Endothelial cell of umbilical vein (primary cell): ENCODE measurements at regions not wholly inside any gene's neighbourhood (a gene's known extent, or its start where the extent isn't known, plus 50 kb on each side); places are given as distances from the start of the nearest gene placed in this dataset.

Source experiments
- BruUV-seq: library from RNA; stranded (reverse); fragments of 400-500 nt; replicated peaks from 2 replicates; lab custom pipeline; 2021; lab: Mats Ljungman, UMichigan
- CTCF ChIA-PET: fragments of 300-600, 350-600 bp; sonication (Branson Sonifier 250); formaldehyde crosslinking; loops from one replicate; lab custom pipeline; 2021; ENCODE audit warnings: antibody characterized with exemption, inconsistent platforms; lab: Charles Lee
- POLR2A ChIA-PET: fragments of 300-600, 350-600 bp; sonication (Branson Sonifier 250); formaldehyde crosslinking; loops from one replicate; lab custom pipeline; 2021; ENCODE audit warnings: antibody characterized with exemption, inconsistent platforms; lab: Charles Lee
- DNase-seq: peaks from one replicate; pipeline ENCODE4 v3.0.0-alpha.2; 2011; ENCODE audit warnings: low read depth, low spot score
- FAIRE-seq: peaks from 2 replicates; lab custom pipeline; 2011; peaks lifted over from hg19 to GRCh38; lab: Jason Lieb, UNC
- H2AFZ ChIP-seq: 2 replicates; pipeline ENCODE4 v1.6.0; 2012; ENCODE audit warnings: low read depth, low read length, control low read depth, inconsistent platforms
- H3K27ac ChIP-seq: 2 replicates; pipeline ENCODE4 v1.5.1; 2011; ENCODE audit warnings: low read depth, mild to moderate bottlenecking, control low read depth, low read length, moderate library complexity; ENCODE audit not compliant: insufficient read depth
- H3K27me3 ChIP-seq, 2 experiments: 2 replicates each; pipeline versions ENCODE4 v1.6.0 to v1.6.1; 2011; ENCODE audit warnings: low read length in 2 of 2, mixed read lengths in 1 of 2; ENCODE audit not compliant: control insufficient read depth in 2 of 2, insufficient read depth in 2 of 2
- H3K36me3 ChIP-seq, 2 experiments: 2 replicates in 1 of 2; 3 replicates in 1 of 2; pipeline ENCODE4 v1.5.1; 2011; ENCODE audit warnings: low read length in 2 of 2, mild to moderate bottlenecking in 1 of 2, moderate library complexity in 1 of 2; ENCODE audit not compliant: control insufficient read depth in 2 of 2, insufficient read depth in 2 of 2; ENCODE audit errors: extremely low read depth in 1 of 2
- H3K4me1 ChIP-seq: 3 replicates; pipeline ENCODE4 v1.5.1; 2011; ENCODE audit warnings: mild to moderate bottlenecking, low read length; ENCODE audit not compliant: control insufficient read depth, insufficient read depth; ENCODE audit errors: extremely low read depth
- H3K4me2 ChIP-seq: 2 replicates; pipeline ENCODE4 v1.6.1; 2011; ENCODE audit warnings: low read length, control low read depth, mixed read lengths; ENCODE audit not compliant: insufficient read depth
- H3K4me3 ChIP-seq, 3 experiments: fragments of 200-600 bp in 1 of 3; sonication (generic), shearing (Covaris generic) in 1 of 3; replicated peaks in 1 of 3; 2 replicates each; pipeline ENCODE4 v1.5.1; 2011 to 2016; ENCODE audit warnings: control low read depth in 3 of 3, low read length in 3 of 3, mild to moderate bottlenecking in 2 of 3, inconsistent platforms in 1 of 3, low read depth in 1 of 3, moderate library complexity in 1 of 3; ENCODE audit not compliant: insufficient read depth in 1 of 3
- H3K79me2 ChIP-seq: 2 replicates; pipeline ENCODE4 v1.6.0; 2012; ENCODE audit warnings: low read length, inconsistent platforms; ENCODE audit not compliant: control insufficient read depth, insufficient read depth
- H3K9ac ChIP-seq: replicated peaks from 2 replicates; pipeline ENCODE3; 2011; ENCODE audit warnings: low read length, control low read depth; ENCODE audit not compliant: insufficient read depth; ENCODE audit errors: extremely low read depth
- H3K9me1 ChIP-seq: replicated peaks from 3 replicates; pipeline ENCODE4 v1.6.0; 2011; ENCODE audit warnings: mild to moderate bottlenecking, low read length; ENCODE audit not compliant: control insufficient read depth, insufficient read depth; ENCODE audit errors: extremely low read depth
- H3K9me3 ChIP-seq: replicated peaks from 2 replicates; pipeline ENCODE4 v1.5.1; 2012; ENCODE audit warnings: low read length, inconsistent platforms; ENCODE audit not compliant: control insufficient read depth, insufficient read depth
- H4K20me1 ChIP-seq: replicated peaks from 2 replicates; pipeline ENCODE3; 2011; ENCODE audit warnings: mild to moderate bottlenecking, low read length; ENCODE audit not compliant: control insufficient read depth, insufficient read depth; ENCODE audit errors: extremely low read depth
- EZH2 ChIP-seq: IDR thresholded peaks from 2 replicates; pipeline ENCODE4 v1.6.1; 2012; ENCODE audit warnings: borderline replicate concordance, low read depth, mild to moderate bottlenecking, moderate library complexity, low read length, inconsistent platforms; ENCODE audit not compliant: severe bottlenecking
- FOS ChIP-seq: IDR thresholded peaks from 2 replicates; pipeline ENCODE4 v1.6.1; 2011; ENCODE audit warnings: mild to moderate bottlenecking, low read length, moderate library complexity, borderline replicate concordance; ENCODE audit not compliant: insufficient read depth
- GATA2 ChIP-seq: IDR thresholded peaks from 2 replicates; pipeline ENCODE4 v1.7.0; 2011; ENCODE audit warnings: low read depth, mild to moderate bottlenecking, moderate library complexity, mixed read lengths, low read length; ENCODE audit not compliant: insufficient read length, insufficient read depth
- JUN ChIP-seq: IDR thresholded peaks from 2 replicates; pipeline ENCODE4 v1.6.1; 2011; ENCODE audit warnings: borderline replicate concordance, low read depth; ENCODE audit not compliant: insufficient read length, insufficient read depth
- MYC ChIP-seq: IDR thresholded peaks from one replicate; pipeline ENCODE4 v1.6.1; 2011; ENCODE audit warnings: mild to moderate bottlenecking, low read depth, low read length
- POLR2A ChIP-seq: IDR thresholded peaks from 2 replicates; pipeline ENCODE4 v1.6.1; 2012; ENCODE audit warnings: low read depth, mild to moderate bottlenecking, control low read depth, low read length
- POLR2AphosphoS5 ChIP-seq: IDR thresholded peaks from 2 replicates; pipeline ENCODE4 v1.6.1; 2012; ENCODE audit warnings: low read depth, mild to moderate bottlenecking, control low read depth, low read length, moderate library complexity; ENCODE audit not compliant: insufficient read depth
- dilution Hi-C: fragments of 300-500 bp; cut with MboI; formaldehyde crosslinking; loops from one replicate; pipeline ENCODE4 v1.15.0; 2019; ENCODE audit warnings: low sequenced_read_pairs; ENCODE audit not compliant: extremely low pct_ligation_motif_present
- intact Hi-C: fragments of 100-400 bp; cut with micrococcal nuclease; formaldehyde crosslinking; loops from one replicate; pipeline ENCODE4 v1.10.0; 2022
- TF ChIP-seq, protein P1 (sequence below): IDR thresholded peaks from 2 replicates; pipeline ENCODE4 v1.6.1; 2011; ENCODE audit not compliant: insufficient read depth, insufficient read length
- TF ChIP-seq, protein P2 (sequence below), 2 donors: IDR thresholded peaks; 1 replicate in 1 of 2; 2 replicates in 1 of 2; pipeline ENCODE4 v1.5.1; 2011; ENCODE audit warnings: low read length in 2 of 2, mild to moderate bottlenecking in 2 of 2, moderate library complexity in 2 of 2, control low read depth in 1 of 2, inconsistent platforms in 1 of 2, low read depth in 1 of 2; ENCODE audit not compliant: insufficient read depth in 1 of 2; ENCODE audit errors: extremely low read depth in 1 of 2

DNA sequence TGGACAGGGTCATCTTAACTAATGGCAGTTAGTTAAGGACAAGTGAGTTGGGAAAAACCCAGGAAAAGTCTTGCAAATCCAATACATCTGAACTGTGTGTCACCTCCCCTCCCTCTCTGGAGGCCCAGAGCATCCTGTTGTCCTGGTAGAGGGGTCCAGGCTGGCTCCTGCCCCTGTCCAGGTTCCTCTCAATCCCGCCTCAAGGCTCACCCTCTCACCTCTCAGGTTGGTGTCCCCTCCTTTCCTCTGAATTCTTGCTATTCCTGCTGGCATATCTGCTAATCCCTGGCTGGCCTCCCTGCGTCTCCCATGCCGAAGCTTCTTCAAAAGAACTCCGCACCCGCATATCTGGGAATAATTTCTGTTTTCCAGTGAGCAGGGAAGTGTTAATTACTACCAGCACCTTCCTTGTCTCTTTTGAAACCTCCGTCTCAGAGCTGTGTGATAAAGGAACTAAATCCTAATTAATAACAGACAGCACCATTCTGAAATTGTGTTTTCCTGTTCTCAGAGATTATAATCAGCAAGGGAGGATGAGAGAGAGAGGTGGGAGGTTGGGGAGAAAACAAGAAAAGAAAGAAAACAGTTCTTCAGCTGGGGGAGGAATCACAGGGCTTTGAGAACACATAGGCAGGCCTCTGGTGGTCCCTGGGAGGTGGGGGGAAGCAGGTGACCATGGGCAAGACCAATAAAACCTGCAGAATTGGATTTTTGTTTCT lies 568.0 kb downstream of the PTPRU start:
- Histone ChIP-seq H3K27me3 (no peaks in the 10 kb centered on the region), H3K27ac (no peak overlapping the region), H3K36me3 (no peaks in the 10 kb centered on the region), H4K20me1 (no peaks in the 10 kb centered on the region), H3K9me1 (no peaks in the 10 kb centered on the region), H3K4me3 (no peak overlapping the region), H3K4me2 (no peak overlapping the region), H2AFZ (no peak overlapping the region), H3K4me1 (no peaks in the 10 kb centered on the region), H3K9me3 (no peaks in the 10 kb centered on the region), H3K79me2 (no peaks in the 10 kb centered on the region), H3K9ac (no peak overlapping the region)
- ChIA-PET CTCF (no interaction called here), POLR2A (no interaction called here)
- FAIRE-seq (no peak), DNase-seq (no peak)
- TF ChIP-seq FOS (no peak), POLR2AphosphoS5 (no peak), JUN (no peak), POLR2A (no peak), EZH2 (no peak), MYC (no peak), GATA2 (no peak)
- TF ChIP-seq, protein P1, sequence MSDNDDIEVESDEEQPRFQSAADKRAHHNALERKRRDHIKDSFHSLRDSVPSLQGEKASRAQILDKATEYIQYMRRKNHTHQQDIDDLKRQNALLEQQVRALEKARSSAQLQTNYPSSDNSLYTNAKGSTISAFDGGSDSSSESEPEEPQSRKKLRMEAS: no peak
- TF ChIP-seq, protein P2, sequence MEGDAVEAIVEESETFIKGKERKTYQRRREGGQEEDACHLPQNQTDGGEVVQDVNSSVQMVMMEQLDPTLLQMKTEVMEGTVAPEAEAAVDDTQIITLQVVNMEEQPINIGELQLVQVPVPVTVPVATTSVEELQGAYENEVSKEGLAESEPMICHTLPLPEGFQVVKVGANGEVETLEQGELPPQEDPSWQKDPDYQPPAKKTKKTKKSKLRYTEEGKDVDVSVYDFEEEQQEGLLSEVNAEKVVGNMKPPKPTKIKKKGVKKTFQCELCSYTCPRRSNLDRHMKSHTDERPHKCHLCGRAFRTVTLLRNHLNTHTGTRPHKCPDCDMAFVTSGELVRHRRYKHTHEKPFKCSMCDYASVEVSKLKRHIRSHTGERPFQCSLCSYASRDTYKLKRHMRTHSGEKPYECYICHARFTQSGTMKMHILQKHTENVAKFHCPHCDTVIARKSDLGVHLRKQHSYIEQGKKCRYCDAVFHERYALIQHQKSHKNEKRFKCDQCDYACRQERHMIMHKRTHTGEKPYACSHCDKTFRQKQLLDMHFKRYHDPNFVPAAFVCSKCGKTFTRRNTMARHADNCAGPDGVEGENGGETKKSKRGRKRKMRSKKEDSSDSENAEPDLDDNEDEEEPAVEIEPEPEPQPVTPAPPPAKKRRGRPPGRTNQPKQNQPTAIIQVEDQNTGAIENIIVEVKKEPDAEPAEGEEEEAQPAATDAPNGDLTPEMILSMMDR (IDR thresholded peaks at IDR 0.05; ENCODE audit: extremely low read depth in 1 of 2, insufficient read depth in 1 of 2, low read depth in 1 of 2, low read length in 2 of 2): no peak
- intact Hi-C loops: no loop called here
- dilution Hi-C loops: no loop called here
- no TSS peak for BruUV-seq
